Brain microvascular endothelial cell (primary cell): ENCODE measurements at regions not wholly inside any gene's neighbourhood (a gene's known extent, or its start where the extent isn't known, plus 50 kb on each side); places are given as distances from the start of the nearest gene placed in this dataset.

Experiments used
- DNase-seq: peaks from one replicate; pipeline ENCODE4 v3.0.0-alpha.2; 2020
- H3K27ac ChIP-seq: fragments of 250-450 bp; sonication (Bioruptor Pico); 2 replicates; pipeline ENCODE4 v1.5.1; 2020; ENCODE audit warnings: mild to moderate bottlenecking, moderate library complexity
- H3K27me3 ChIP-seq: fragments of 250-450 bp; sonication (Bioruptor Pico); replicated peaks from 2 replicates; pipeline ENCODE4 v1.5.1; 2020; ENCODE audit warnings: mild to moderate bottlenecking
- H3K36me3 ChIP-seq: fragments of 250-450 bp; sonication (Bioruptor Pico); replicated peaks from 2 replicates; pipeline ENCODE4 v1.5.1; 2020; ENCODE audit warnings: mild to moderate bottlenecking
- H3K4me3 ChIP-seq: 2 replicates; pipeline ENCODE4 v1.5.1; 2011; ENCODE audit warnings: low read depth, mild to moderate bottlenecking, control low read depth, low read length, moderate library complexity
- CTCF ChIP-seq: IDR thresholded peaks from 2 replicates; pipeline ENCODE4 v1.5.1; 2011; ENCODE audit warnings: low read depth, mild to moderate bottlenecking, moderate library complexity, low read length, control low read depth, inconsistent platforms; ENCODE audit errors: missing control alignments
- in situ Hi-C: cut with HindIII; loops from 2 replicates; pipeline ENCODE4 v1.10.0; 2017; ENCODE audit warnings: low sequenced_read_pairs, low pct_ligation_motif_present

DNA sequence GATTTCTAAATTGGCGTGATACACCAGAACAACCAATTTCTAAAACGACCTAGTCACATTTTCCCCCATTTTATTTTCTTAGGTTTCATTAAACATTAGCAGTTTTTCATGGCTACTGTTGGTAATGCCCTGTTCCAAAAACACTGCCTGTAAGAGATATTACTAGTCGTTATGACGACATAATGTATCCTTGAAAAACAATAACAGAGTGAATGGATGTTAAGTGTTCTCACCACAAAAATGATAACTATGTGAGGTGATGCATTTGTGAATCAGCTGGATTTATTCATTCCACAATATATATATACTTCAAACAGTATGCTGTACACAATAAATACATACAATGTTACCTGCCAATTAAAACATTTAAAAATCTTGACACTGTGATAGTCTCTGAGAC, 1147.6 kb upstream of the PCDH10 start:
- in situ Hi-C loops = no loop called here
- no peaks in the 10 kb centered on the region for H3K36me3 ChIP-seq
- H3K27me3 ChIP-seq = no peaks in the 10 kb centered on the region
- DNase-seq = peak; percentile 18
- no peak for TF ChIP-seq CTCF
- no peak overlapping the region for H3K27ac ChIP-seq
- no peak overlapping the region for H3K4me3 ChIP-seq

DNA sequence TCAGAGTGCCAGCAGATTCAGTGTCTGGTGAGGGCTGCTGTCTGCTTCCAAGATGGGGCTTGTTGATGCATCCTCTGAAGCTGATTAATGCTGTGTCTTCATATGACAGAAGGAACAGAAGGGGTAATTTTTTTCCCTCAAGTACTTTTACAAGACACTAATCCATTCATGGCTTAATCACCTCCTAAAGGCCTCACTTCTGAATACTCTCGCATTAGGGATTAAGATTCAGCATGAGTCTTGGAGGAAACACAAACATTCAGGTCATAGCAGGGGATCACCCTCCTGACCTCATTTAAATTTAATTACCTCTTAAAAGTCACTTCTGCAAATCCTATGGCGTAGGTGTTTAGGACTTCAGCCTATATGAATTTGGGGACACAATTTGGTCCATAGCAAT, 1145.5 kb upstream of the PCDH10 start:
- no peak for TF ChIP-seq CTCF
- DNase-seq = no peak
- in situ Hi-C loops = no loop called here
- no peaks in the 10 kb centered on the region for H3K27me3 ChIP-seq
- no peak overlapping the region for H3K4me3 ChIP-seq
- H3K36me3 ChIP-seq = no peaks in the 10 kb centered on the region
- H3K27ac ChIP-seq = no peak overlapping the region

GRCh38 chr4:132015321-132015720, 1133.8 kb upstream of the PCDH10 start:
- H3K27ac ChIP-seq = no peak overlapping the region
- H3K36me3 ChIP-seq = no peaks in the 10 kb centered on the region
- in situ Hi-C loops = no loop called here
- no peak overlapping the region for H3K4me3 ChIP-seq
- H3K27me3 ChIP-seq = no peaks in the 10 kb centered on the region
- no peak for DNase-seq
- no peak for TF ChIP-seq CTCF

- in situ Hi-C loops = no loop called here
- no peak overlapping the region for H3K27ac ChIP-seq
- no peaks in the 10 kb centered on the region for H3K36me3 ChIP-seq
- H3K4me3 ChIP-seq = no peak overlapping the region
- no peak for TF ChIP-seq CTCF
- no peak for DNase-seq
- no peaks in the 10 kb centered on the region for H3K27me3 ChIP-seq
Observed at GRCh38 chr4:132016703-132017350, 1132.3 kb upstream of the PCDH10 start.

DNA sequence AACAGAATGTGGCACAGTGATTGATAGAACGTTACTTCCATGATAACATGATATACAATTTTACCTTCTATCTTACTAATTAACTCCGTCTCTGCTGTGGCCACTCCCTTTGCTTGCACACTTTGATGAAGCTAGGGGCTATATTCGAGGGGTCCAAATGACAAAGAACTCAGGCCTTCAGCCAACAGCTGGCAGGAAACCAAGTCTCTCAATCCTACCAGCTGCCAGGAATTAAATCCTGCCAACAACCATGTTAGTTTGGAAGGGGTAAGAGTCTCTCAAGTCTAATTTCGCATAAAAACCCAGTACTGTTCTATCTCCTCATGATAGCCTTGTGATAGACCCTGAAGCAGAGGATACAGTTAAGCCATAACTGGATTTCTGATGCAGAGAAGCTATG, 1122.9 kb upstream of the PCDH10 start:
- in situ Hi-C loops = no loop called here
- H3K27me3 ChIP-seq = no peaks in the 10 kb centered on the region
- no peak for TF ChIP-seq CTCF
- no peak for DNase-seq
- no peaks in the 10 kb centered on the region for H3K36me3 ChIP-seq
- no peak overlapping the region for H3K27ac ChIP-seq
- H3K4me3 ChIP-seq = no peak overlapping the region

DNA sequence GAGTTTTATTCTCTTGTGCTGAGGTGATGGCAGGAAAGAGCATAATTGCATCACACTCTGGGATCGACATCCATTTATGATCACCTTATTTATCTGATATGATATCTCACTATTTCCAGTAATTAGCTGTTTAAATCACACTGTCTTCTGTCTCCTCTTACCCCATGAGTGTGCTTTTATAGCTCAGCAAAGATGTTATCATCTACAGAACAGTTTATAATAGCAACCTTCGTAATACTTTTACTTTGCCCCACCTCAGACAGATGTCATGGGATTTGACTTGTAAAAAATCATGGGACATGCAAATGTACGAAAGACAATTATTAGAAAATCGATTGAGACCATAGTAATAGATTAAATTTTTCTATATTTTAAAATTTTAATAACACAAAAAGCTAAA, 1122.3 kb upstream of the PCDH10 start:
- DNase-seq = no peak
- no peak overlapping the region for H3K4me3 ChIP-seq
- in situ Hi-C loops = no loop called here
- no peaks in the 10 kb centered on the region for H3K27me3 ChIP-seq
- no peak overlapping the region for H3K27ac ChIP-seq
- TF ChIP-seq CTCF = no peak
- no peaks in the 10 kb centered on the region for H3K36me3 ChIP-seq
